ENCODE measurements at regions not wholly inside any gene's neighbourhood (a gene's known extent, or its start where the extent isn't known, plus 50 kb on each side); places are given as distances from the start of the nearest gene placed in this dataset.
"Not testable (repeated sequence)": the region's sequence is repeated elsewhere in the genome, so short reads cannot be mapped to it uniquely, and the experiment has no call there.

- DNase-seq = no peak
- TF ChIP-seq GATA1 (IDR thresholded peaks at IDR 0.05; ENCODE audit: low read depth, low read length) (no peak), POLR2A (IDR thresholded peaks at IDR 0.05; ENCODE audit: low read length) (no peak)
Observed at GRCh38 chr3:153852355-153852754, 268.8 kb upstream of the ARHGEF26 start.

- no peak for DNase-seq
- TF ChIP-seq GATA1 (IDR thresholded peaks at IDR 0.05; ENCODE audit: low read depth, low read length) (no peak), POLR2A (IDR thresholded peaks at IDR 0.05; ENCODE audit: low read length) (no peak)
Observed at GRCh38 chr3:153853163-153853562, 268.0 kb upstream of the ARHGEF26 start.

DNA sequence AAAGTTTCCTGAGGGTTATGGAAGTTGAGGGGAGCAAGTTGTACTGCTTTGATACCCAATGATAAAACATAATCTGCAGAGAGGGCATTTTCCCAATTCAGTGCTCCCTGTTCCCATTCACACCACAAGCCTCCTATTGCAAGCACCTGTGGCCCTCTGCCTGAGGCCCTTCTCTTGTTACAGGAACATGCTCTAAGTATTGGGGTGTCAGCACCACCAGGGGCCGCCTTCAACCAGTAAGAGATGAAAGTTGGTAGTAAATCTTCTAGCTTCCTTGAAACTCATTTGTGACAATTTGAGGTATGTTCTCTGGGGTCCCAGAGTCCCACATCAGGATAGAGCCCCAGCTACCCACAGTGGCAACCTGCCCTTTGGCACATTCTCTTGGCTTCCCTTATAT lies 265.4 kb upstream of the ARHGEF26 start:
- DNase-seq = peak; percentile 2
- TF ChIP-seq GATA1 (IDR thresholded peaks at IDR 0.05; ENCODE audit: low read depth, low read length) = no peak
- TF ChIP-seq POLR2A (IDR thresholded peaks at IDR 0.05; ENCODE audit: low read length) = no peak

GRCh38 chr3:153856932-153857331 lies 264.3 kb upstream of the ARHGEF26 start:
- DNase-seq = no peak
- no peak for TF ChIP-seq GATA1 (IDR thresholded peaks at IDR 0.05; ENCODE audit: low read depth, low read length)
- no peak for TF ChIP-seq POLR2A (IDR thresholded peaks at IDR 0.05; ENCODE audit: low read length)

GRCh38 chr3:153864793-153865192 lies 256.4 kb upstream of the ARHGEF26 start:
- no peak for DNase-seq
- TF ChIP-seq GATA1 (IDR thresholded peaks at IDR 0.05; ENCODE audit: low read depth, low read length) = no peak

- TF ChIP-seq POLR2A (IDR thresholded peaks at IDR 0.05; ENCODE audit: low read length) (no peak), GATA1 (IDR thresholded peaks at IDR 0.05; ENCODE audit: low read depth, low read length) (no peak)
- DNase-seq = no peak
Observed at GRCh38 chr3:153866901-153867300, 254.3 kb upstream of the ARHGEF26 start.

DNA sequence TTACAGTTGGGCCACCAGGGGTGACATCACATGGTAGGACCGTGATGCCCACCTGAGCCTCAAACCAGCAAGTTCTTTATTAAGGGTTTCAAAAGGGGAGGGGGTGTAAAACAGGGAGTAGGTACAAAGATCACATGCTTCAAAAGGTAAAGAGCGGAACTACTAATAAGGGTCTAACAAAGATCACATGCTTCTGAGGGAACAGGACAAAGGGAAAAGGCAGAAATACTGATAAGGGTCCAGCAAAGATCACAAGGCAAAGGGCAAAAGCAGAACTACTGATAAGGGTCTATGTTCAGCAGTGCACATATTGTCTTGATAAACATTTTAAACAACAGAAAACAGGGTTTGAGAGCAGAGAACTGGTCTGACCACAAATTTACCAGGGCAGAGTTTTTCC lies 246.8 kb upstream of the ARHGEF26 start:
- not testable (repeated sequence) for DNase-seq

- no peak for DNase-seq
- TF ChIP-seq POLR2A (IDR thresholded peaks at IDR 0.05; ENCODE audit: low read length) = no peak
- TF ChIP-seq GATA1 (IDR thresholded peaks at IDR 0.05; ENCODE audit: low read depth, low read length) = no peak
Observed at GRCh38 chr3:153880493-153880892, 240.7 kb upstream of the ARHGEF26 start.

DNA sequence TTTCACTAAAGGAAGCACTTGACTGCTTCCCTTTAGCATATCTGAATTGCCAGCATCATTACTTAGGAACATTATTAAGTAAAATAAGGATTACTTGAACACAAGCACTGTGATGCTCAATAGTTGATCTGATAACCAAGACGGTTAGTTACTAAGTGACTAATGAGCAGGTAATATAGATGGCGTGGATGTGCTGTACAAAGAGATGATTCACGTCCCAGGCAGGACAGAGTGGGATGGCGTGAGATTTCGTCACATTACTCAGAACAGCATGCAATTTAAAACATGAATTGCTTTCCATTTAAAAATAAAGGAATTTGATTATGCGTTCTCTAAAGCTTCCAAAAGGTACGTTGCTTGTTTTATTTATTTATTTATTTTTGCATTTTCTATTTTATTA lies 240.0 kb upstream of the ARHGEF26 start:
- no peak for TF ChIP-seq POLR2A (IDR thresholded peaks at IDR 0.05; ENCODE audit: low read length)
- no peak for TF ChIP-seq GATA1 (IDR thresholded peaks at IDR 0.05; ENCODE audit: low read depth, low read length)
- DNase-seq = no peak

GRCh38 chr3:153885359-153885758 lies 235.8 kb upstream of the ARHGEF26 start:
- DNase-seq = no peak
- no peak for TF ChIP-seq POLR2A (IDR thresholded peaks at IDR 0.05; ENCODE audit: low read length)

- no peak for DNase-seq
- TF ChIP-seq GATA1 (IDR thresholded peaks at IDR 0.05; ENCODE audit: low read depth, low read length) (no peak), POLR2A (IDR thresholded peaks at IDR 0.05; ENCODE audit: low read length) (no peak)
Observed at GRCh38 chr3:153889905-153890334, 231.3 kb upstream of the ARHGEF26 start.

DNA sequence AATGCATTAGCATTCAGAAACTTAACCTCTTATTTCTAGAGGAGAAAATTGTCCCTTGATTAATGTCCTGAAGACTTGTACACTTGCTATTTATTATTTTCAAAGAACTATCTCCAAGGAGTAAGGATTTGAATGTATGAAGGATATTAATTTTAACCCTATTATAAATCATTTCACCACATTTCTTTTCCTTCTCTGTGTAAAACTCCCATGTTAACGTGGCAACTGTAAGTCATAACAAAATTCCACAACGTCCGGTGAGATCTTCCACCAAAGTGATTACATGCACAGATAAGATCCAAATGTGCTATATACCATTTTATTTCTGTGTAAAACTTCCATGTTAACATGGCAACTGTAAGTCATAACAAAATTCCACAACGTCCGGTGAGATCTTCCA lies 229.1 kb upstream of the ARHGEF26 start:
- TF ChIP-seq GATA1 (IDR thresholded peaks at IDR 0.05; ENCODE audit: low read depth, low read length) (no peak), POLR2A (IDR thresholded peaks at IDR 0.05; ENCODE audit: low read length) (no peak)
- no peak for DNase-seq

DNA sequence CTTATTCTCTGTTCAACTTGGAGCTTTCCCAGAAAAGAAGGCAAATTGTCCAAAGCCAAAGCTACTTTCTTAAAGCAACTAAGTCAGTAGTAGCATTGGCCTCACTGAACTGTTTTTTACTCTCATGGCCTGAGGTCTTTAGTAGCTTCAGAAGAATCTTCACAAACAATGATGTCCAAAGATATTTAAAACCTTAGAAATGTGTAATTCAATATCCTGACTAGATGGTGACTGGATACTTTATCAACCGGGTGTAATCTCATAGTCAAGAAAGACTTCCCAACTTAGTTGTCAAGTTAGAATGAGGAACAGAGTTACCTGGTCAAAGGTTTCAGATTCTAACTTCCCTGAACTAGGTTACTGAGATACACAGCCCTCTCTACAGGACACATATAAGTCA lies 226.3 kb upstream of the ARHGEF26 start:
- no peak for DNase-seq
- TF ChIP-seq POLR2A (IDR thresholded peaks at IDR 0.05; ENCODE audit: low read length) (no peak), GATA1 (IDR thresholded peaks at IDR 0.05; ENCODE audit: low read depth, low read length) (no peak)

DNA sequence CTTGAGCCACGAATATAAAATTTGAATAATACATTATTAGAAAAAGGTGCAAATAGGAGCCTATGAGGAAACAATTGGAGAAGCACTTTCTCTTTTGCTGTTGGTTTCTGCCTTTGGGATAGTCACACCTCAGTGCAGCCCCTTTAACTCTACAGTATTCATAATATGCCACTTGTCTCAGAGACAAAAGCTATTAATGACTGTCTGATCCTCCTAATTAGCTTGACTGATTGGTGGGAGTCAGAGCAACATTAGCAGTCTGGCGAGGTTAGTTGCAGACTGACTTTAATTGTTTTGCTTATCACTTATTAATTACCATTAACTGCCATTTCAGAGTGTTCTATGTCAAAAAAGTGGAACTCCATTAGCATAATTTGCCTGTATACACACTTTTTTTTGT lies 225.0 kb upstream of the ARHGEF26 start:
- no peak for DNase-seq
- TF ChIP-seq GATA1 (IDR thresholded peaks at IDR 0.05; ENCODE audit: low read depth, low read length) (no peak), POLR2A (IDR thresholded peaks at IDR 0.05; ENCODE audit: low read length) (no peak)

- TF ChIP-seq POLR2A (IDR thresholded peaks at IDR 0.05; ENCODE audit: low read length) (no peak), GATA1 (IDR thresholded peaks at IDR 0.05; ENCODE audit: low read depth, low read length) (no peak)
- no peak for DNase-seq
Observed at GRCh38 chr3:153897025-153897723, 224.0 kb upstream of the ARHGEF26 start.

DNA sequence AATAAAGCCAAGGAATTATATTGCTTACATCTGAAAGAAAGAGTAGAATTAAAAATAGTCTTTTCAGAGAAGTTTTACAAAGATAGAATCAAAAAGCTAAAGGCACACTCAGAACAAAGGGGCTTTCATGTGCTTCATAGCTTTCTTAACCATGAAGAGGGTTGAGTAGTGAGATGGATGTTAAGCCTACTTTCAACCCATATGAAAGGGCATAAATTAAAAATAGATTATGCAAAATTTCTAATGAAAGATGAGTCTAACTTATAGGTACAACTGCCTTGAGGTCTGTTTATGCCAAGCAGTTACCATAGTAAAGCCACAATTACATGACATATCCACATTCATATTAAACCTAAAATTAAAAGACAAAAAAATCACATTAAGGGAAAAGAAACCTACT lies 223.3 kb upstream of the ARHGEF26 start:
- TF ChIP-seq GATA1 (IDR thresholded peaks at IDR 0.05; ENCODE audit: low read depth, low read length) = no peak
- no peak for TF ChIP-seq POLR2A (IDR thresholded peaks at IDR 0.05; ENCODE audit: low read length)

More for the DNA sequence above, 223.3 kb upstream of the ARHGEF26 start:
- DNase-seq = no peak
